ENCODE measurements at regions not wholly inside any gene's neighbourhood (a gene's known extent, or its start where the extent isn't known, plus 50 kb on each side); places are given as distances from the start of the nearest gene placed in this dataset.

GRCh38 chr10:2759233-2759632, 308.1 kb upstream of the PFKP start:
- Histone ChIP-seq H3K4me1 (no peaks in the 10 kb centered on the region), H3K27ac (no peak overlapping the region), H3K9me3 (no peaks in the 10 kb centered on the region), H3K4me3 (no peak overlapping the region), H3K27me3 (no peaks in the 10 kb centered on the region), H3K36me3 (no peaks in the 10 kb centered on the region)
- no peak for TF ChIP-seq CTCF (IDR thresholded peaks at IDR 0.05)
- DNase-seq (no peak), ATAC-seq (no peak)
- intact Hi-C loops (cut with DNase I): no loop called here

- DNase-seq: no peak
- H3K36me3 ChIP-seq: no peaks in the 10 kb centered on the region
- ATAC-seq: no peak
- H3K9me3 ChIP-seq: no peaks in the 10 kb centered on the region
- H3K27ac ChIP-seq: no peak overlapping the region
- no peaks in the 10 kb centered on the region for H3K4me1 ChIP-seq
- TF ChIP-seq CTCF (IDR thresholded peaks at IDR 0.05): no peak
- intact Hi-C loops (cut with DNase I): no loop called here
- no peak overlapping the region for H3K4me3 ChIP-seq
- no peaks in the 10 kb centered on the region for H3K27me3 ChIP-seq
Observed at GRCh38 chr10:2754943-2755342, 312.4 kb upstream of the PFKP start.

- no peaks in the 10 kb centered on the region for H3K4me1 ChIP-seq
- ATAC-seq (no peak), DNase-seq (no peak)
- H3K36me3 ChIP-seq: no peaks in the 10 kb centered on the region
- intact Hi-C loops (cut with DNase I): no loop called here
- no peak overlapping the region for H3K27ac ChIP-seq
- H3K9me3 ChIP-seq: no peaks in the 10 kb centered on the region
- H3K4me3 ChIP-seq: no peak overlapping the region
- no peaks in the 10 kb centered on the region for H3K27me3 ChIP-seq
- TF ChIP-seq CTCF (IDR thresholded peaks at IDR 0.05): no peak
Observed at GRCh38 chr10:2748287-2748686, 319.1 kb upstream of the PFKP start.

- no peak for TF ChIP-seq CTCF (IDR thresholded peaks at IDR 0.05)
- DNase-seq (no peak), ATAC-seq (no peak)
Observed at GRCh38 chr10:2746638-2747037, 320.7 kb upstream of the PFKP start.

GRCh38 chr10:2745666-2746065, 321.7 kb upstream of the PFKP start:
- Histone ChIP-seq H3K4me1 (no peaks in the 10 kb centered on the region), H3K4me3 (no peak overlapping the region), H3K36me3 (no peaks in the 10 kb centered on the region), H3K27me3 (no peaks in the 10 kb centered on the region), H3K9me3 (no peaks in the 10 kb centered on the region), H3K27ac (no peak overlapping the region)
- intact Hi-C loops (cut with DNase I): no loop called here
- no peak for TF ChIP-seq CTCF (IDR thresholded peaks at IDR 0.05)
- DNase-seq: no peak
- ATAC-seq: no peak

More at GRCh38 chr10:2746638-2747037, 320.7 kb upstream of the PFKP start:
- Histone ChIP-seq H3K27me3 (no peaks in the 10 kb centered on the region), H3K27ac (no peak overlapping the region), H3K9me3 (no peaks in the 10 kb centered on the region), H3K36me3 (no peaks in the 10 kb centered on the region), H3K4me3 (no peak overlapping the region), H3K4me1 (no peaks in the 10 kb centered on the region)
- intact Hi-C loops (cut with DNase I): no loop called here

- Histone ChIP-seq H3K36me3 (no peaks in the 10 kb centered on the region), H3K27me3 (no peaks in the 10 kb centered on the region), H3K9me3 (no peaks in the 10 kb centered on the region), H3K4me3 (peak overlapping the region; percentile 29), H3K4me1 (no peaks in the 10 kb centered on the region), H3K27ac (no peak overlapping the region)
- no peak for TF ChIP-seq CTCF (IDR thresholded peaks at IDR 0.05)
- ATAC-seq: no peak
- intact Hi-C loops (cut with DNase I): no loop called here
- DNase-seq: no peak
Observed at GRCh38 chr10:2744547-2745200, 322.7 kb upstream of the PFKP start.

All from upper lobe of right lung (tissue), 1 donor.